ENCODE measurements at regions not wholly inside any gene's neighbourhood (a gene's known extent, or its start where the extent isn't known, plus 50 kb on each side); places are given as distances from the start of the nearest gene placed in this dataset.
A peak's percentile ranks its signal among the peaks of the same experiment; 100 is the strongest.

- TF ChIP-seq MXI1 (conservative IDR thresholded peaks at IDR 0.05; ENCODE audit: poor library complexity, severe bottlenecking) (no peak), TAF1 (IDR thresholded peaks at IDR 0.05; ENCODE audit: low read depth) (no peak), SMC3 (conservative IDR thresholded peaks at IDR 0.05; ENCODE audit: poor library complexity) (no peak), REST (IDR thresholded peaks at IDR 0.05; ENCODE audit: borderline replicate concordance) (peak; percentile 92), RAD21 (conservative IDR thresholded peaks at IDR 0.05) (no peak), EP300 (conservative IDR thresholded peaks at IDR 0.05; ENCODE audit: poor library complexity, severe bottlenecking) (peak; percentile 76), EZH2 (IDR thresholded peaks at IDR 0.05; ENCODE audit: borderline replicate concordance, insufficient read depth, low read length, poor library complexity, severe bottlenecking) (no peak), POLR2AphosphoS5 (IDR thresholded peaks at IDR 0.05) (peak; percentile 68)
- TF ChIP-seq, protein P1, sequence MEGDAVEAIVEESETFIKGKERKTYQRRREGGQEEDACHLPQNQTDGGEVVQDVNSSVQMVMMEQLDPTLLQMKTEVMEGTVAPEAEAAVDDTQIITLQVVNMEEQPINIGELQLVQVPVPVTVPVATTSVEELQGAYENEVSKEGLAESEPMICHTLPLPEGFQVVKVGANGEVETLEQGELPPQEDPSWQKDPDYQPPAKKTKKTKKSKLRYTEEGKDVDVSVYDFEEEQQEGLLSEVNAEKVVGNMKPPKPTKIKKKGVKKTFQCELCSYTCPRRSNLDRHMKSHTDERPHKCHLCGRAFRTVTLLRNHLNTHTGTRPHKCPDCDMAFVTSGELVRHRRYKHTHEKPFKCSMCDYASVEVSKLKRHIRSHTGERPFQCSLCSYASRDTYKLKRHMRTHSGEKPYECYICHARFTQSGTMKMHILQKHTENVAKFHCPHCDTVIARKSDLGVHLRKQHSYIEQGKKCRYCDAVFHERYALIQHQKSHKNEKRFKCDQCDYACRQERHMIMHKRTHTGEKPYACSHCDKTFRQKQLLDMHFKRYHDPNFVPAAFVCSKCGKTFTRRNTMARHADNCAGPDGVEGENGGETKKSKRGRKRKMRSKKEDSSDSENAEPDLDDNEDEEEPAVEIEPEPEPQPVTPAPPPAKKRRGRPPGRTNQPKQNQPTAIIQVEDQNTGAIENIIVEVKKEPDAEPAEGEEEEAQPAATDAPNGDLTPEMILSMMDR (IDR thresholded peaks at IDR 0.05; ENCODE audit: poor library complexity, severe bottlenecking): no peak
- Histone ChIP-seq H3K4me2 (ENCODE audit: low read length) (peak overlapping the region; percentile 53), H3K9me2 (ENCODE audit: insufficient read depth, low read length) (no peaks in the 10 kb centered on the region), H3K27ac (ENCODE audit: low read length) (peak overlapping the region; percentile 55), H3K9me3 (ENCODE audit: low read length) (no peaks in the 10 kb centered on the region), H2AFZ (ENCODE audit: low read depth, low read length) (no peak overlapping the region), H3K27me3 (ENCODE audit: insufficient read depth, low read depth, low read length) (no peaks in the 10 kb centered on the region), H3K79me2 (replicated peaks; ENCODE audit: insufficient read depth, low read length) (no peaks in the 10 kb centered on the region), H3K9ac (ENCODE audit: low read length) (no peak overlapping the region), H3F3A (ENCODE audit: insufficient read depth, low read length, poor library complexity, severe bottlenecking) (no peaks in the 10 kb centered on the region), H4K20me1 (ENCODE audit: insufficient read depth) (no peaks in the 10 kb centered on the region), H3K36me3 (ENCODE audit: insufficient read depth, low read length) (no peaks in the 10 kb centered on the region), H3K4me3 (ENCODE audit: low read length) (peak overlapping the region; percentile 54)
Observed at GRCh38 chr11:103582351-103582909, 454.0 kb upstream of the DDI1 start.

- H4K20me1 ChIP-seq (ENCODE audit: insufficient read depth): no peaks in the 10 kb centered on the region
- no peak overlapping the region for H3K27ac ChIP-seq (ENCODE audit: low read length)
- no peaks in the 10 kb centered on the region for H3F3A ChIP-seq (ENCODE audit: insufficient read depth, low read length, poor library complexity, severe bottlenecking)
- H3K79me2 ChIP-seq (replicated peaks; ENCODE audit: insufficient read depth, low read length): no peaks in the 10 kb centered on the region
- no peaks in the 10 kb centered on the region for H3K36me3 ChIP-seq (ENCODE audit: insufficient read depth, low read length)
- no peaks in the 10 kb centered on the region for H3K27me3 ChIP-seq (ENCODE audit: insufficient read depth, low read depth, low read length)
- H3K9me2 ChIP-seq (ENCODE audit: insufficient read depth, low read length): no peaks in the 10 kb centered on the region
- H3K4me3 ChIP-seq (ENCODE audit: low read length): no peak overlapping the region
- H3K4me2 ChIP-seq (ENCODE audit: low read length): no peak overlapping the region
- no peak overlapping the region for H2AFZ ChIP-seq (ENCODE audit: low read depth, low read length)
- H3K9me3 ChIP-seq (ENCODE audit: low read length): no peaks in the 10 kb centered on the region
- TF ChIP-seq TAF1 (IDR thresholded peaks at IDR 0.05; ENCODE audit: low read depth) (no peak), EZH2 (IDR thresholded peaks at IDR 0.05; ENCODE audit: borderline replicate concordance, insufficient read depth, low read length, poor library complexity, severe bottlenecking) (no peak), RAD21 (conservative IDR thresholded peaks at IDR 0.05) (no peak), REST (IDR thresholded peaks at IDR 0.05; ENCODE audit: borderline replicate concordance) (no peak)
- TF ChIP-seq, protein P1 (IDR thresholded peaks at IDR 0.05; ENCODE audit: poor library complexity, severe bottlenecking): no peak
- H3K9ac ChIP-seq (ENCODE audit: low read length): no peak overlapping the region
Observed at GRCh38 chr11:103584021-103584420, 452.4 kb upstream of the DDI1 start.
